NT2/D1 (cell line): ENCODE measurements at regions not wholly inside any gene's neighbourhood (a gene's known extent, or its start where the extent isn't known, plus 50 kb on each side); places are given as distances from the start of the nearest gene placed in this dataset.

Source experiments
- YY1 ChIP-seq: IDR thresholded peaks from 2 replicates; pipeline ENCODE4 v1.6.1; 2011; ENCODE audit not compliant: insufficient read length, insufficient read depth
- ZNF274 ChIP-seq: IDR thresholded peaks from 2 replicates; pipeline ENCODE4 v1.6.1; 2011; ENCODE audit warnings: mild to moderate bottlenecking, low read depth, low read length

- TF ChIP-seq YY1 (no peak), ZNF274 (no peak)
Observed at GRCh38 chr12:71014180-71014785, 93.7 kb upstream of the PTPRR start.
